ENCODE measurements at regions not wholly inside any gene's neighbourhood (a gene's known extent, or its start where the extent isn't known, plus 50 kb on each side); places are given as distances from the start of the nearest gene placed in this dataset.
"Not testable (repeated sequence)": the region's sequence is repeated elsewhere in the genome, so short reads cannot be mapped to it uniquely, and the experiment has no call there.

DNA sequence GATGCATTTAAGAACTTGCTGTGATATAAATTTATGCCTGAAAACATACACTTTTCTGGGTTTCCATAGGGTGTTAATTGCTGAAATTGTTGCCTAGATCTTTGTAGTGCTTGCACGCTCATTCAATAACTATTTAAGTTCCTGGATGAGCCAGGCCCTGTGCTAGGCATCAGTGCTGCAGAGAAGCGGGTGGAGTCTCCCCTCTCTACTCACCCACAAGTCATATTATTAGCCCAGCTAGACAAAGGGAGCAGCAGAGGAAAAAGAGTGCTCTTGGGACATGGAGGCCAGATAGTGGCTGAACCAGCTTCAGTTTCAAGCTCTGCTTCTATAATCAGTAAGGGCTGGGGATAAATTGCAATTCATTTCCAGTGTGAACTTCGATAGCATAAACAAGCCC, 329.1 kb downstream of the TFAP2B start:
- H3K9me3 ChIP-seq (ENCODE audit: low read depth, low read length, poor library complexity, severe bottlenecking), result no peaks in the 10 kb centered on the region
- H3K36me3 ChIP-seq (ENCODE audit: insufficient read depth, low read length, poor library complexity, severe bottlenecking), result no peaks in the 10 kb centered on the region
- ChIA-PET POLR2A (ENCODE audit: low non-redundant PET) (no interaction called here), CTCF (no interaction called here)
- H3K27ac ChIP-seq (ENCODE audit: low read depth, low read length, poor library complexity, severe bottlenecking), result no peak overlapping the region
- no peak for DNase-seq (ENCODE audit: low spot score)
- TF ChIP-seq, protein P1, sequence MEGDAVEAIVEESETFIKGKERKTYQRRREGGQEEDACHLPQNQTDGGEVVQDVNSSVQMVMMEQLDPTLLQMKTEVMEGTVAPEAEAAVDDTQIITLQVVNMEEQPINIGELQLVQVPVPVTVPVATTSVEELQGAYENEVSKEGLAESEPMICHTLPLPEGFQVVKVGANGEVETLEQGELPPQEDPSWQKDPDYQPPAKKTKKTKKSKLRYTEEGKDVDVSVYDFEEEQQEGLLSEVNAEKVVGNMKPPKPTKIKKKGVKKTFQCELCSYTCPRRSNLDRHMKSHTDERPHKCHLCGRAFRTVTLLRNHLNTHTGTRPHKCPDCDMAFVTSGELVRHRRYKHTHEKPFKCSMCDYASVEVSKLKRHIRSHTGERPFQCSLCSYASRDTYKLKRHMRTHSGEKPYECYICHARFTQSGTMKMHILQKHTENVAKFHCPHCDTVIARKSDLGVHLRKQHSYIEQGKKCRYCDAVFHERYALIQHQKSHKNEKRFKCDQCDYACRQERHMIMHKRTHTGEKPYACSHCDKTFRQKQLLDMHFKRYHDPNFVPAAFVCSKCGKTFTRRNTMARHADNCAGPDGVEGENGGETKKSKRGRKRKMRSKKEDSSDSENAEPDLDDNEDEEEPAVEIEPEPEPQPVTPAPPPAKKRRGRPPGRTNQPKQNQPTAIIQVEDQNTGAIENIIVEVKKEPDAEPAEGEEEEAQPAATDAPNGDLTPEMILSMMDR (conservative IDR thresholded peaks at IDR 0.05; ENCODE audit: low read depth, low read length), result no peak
- no peak for TF ChIP-seq EZH2 (IDR thresholded peaks at IDR 0.05; ENCODE audit: borderline replicate concordance, low read depth, low read length, poor library complexity, severe bottlenecking)
- H3K27me3 ChIP-seq (replicated peaks; ENCODE audit: insufficient read depth, low read depth, low read length, poor library complexity), result no peaks in the 10 kb centered on the region
- H3K4me1 ChIP-seq (ENCODE audit: insufficient read depth, low read length, poor library complexity, severe bottlenecking), result no peaks in the 10 kb centered on the region
- H3K4me3 ChIP-seq (ENCODE audit: low read depth, low read length, poor library complexity, severe bottlenecking), result no peak overlapping the region
- intact Hi-C loops (cut with micrococcal nuclease; ENCODE audit: unreplicated experiment), result no loop called here
- BruUV-seq (replicated peaks), result no TSS peak

DNA sequence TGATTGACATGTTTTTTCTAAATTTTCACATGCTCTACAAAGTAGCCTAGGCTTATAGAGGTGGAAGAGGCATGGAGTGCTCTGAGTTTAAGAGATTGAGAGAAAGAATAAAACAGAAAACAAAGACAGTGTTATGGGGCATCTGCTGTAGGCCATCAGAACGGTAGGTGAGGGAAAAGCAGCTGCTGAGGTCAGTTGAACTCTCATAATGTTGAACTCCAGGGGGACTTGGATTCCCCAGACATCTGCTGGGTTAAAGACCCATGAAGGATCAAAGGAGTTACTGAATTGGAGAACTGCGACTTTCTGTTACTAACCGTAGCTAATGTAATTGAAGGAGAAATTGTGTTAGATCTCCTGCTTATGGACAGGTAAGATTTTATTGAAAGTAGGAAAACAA, 333.9 kb downstream of the TFAP2B start:
- no peaks in the 10 kb centered on the region for H3K4me1 ChIP-seq (ENCODE audit: insufficient read depth, low read length, poor library complexity, severe bottlenecking)
- H3K4me3 ChIP-seq (ENCODE audit: low read depth, low read length, poor library complexity, severe bottlenecking), result no peak overlapping the region
- H3K27ac ChIP-seq (ENCODE audit: low read depth, low read length, poor library complexity, severe bottlenecking), result no peak overlapping the region
- no peaks in the 10 kb centered on the region for H3K27me3 ChIP-seq (replicated peaks; ENCODE audit: insufficient read depth, low read depth, low read length, poor library complexity)
- TF ChIP-seq, protein P1 (conservative IDR thresholded peaks at IDR 0.05; ENCODE audit: low read depth, low read length), result no peak
- no peak for TF ChIP-seq EZH2 (IDR thresholded peaks at IDR 0.05; ENCODE audit: borderline replicate concordance, low read depth, low read length, poor library complexity, severe bottlenecking)
- no peaks in the 10 kb centered on the region for H3K9me3 ChIP-seq (ENCODE audit: low read depth, low read length, poor library complexity, severe bottlenecking)
- no peaks in the 10 kb centered on the region for H3K36me3 ChIP-seq (ENCODE audit: insufficient read depth, low read length, poor library complexity, severe bottlenecking)
- BruUV-seq (replicated peaks), result no TSS peak
- ChIA-PET CTCF (no interaction called here), POLR2A (ENCODE audit: low non-redundant PET) (no interaction called here)
- intact Hi-C loops (cut with micrococcal nuclease; ENCODE audit: unreplicated experiment), result no loop called here
- no peak for DNase-seq (ENCODE audit: low spot score)

DNA sequence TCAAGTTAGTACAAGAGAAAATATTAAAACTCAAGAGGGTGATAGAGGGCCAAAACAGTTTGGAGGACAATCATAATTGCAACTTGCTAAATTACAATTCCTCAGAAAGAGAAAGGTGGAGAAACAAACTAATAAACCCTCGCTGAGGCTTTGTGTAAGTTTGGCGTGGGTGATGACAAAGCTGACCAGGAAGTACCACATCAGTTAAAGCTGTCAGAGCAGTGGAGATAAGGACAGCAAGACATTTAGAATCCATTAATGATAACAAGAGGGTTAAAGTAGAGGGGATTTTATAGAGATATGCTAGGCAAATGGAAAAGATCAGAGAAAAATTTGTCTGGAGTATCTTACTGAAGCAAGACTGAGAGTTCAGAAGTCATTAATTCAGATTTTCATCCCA, 334.4 kb downstream of the TFAP2B start:
- Histone ChIP-seq H3K9me3 (ENCODE audit: low read depth, low read length, poor library complexity, severe bottlenecking) (no peaks in the 10 kb centered on the region), H3K27me3 (replicated peaks; ENCODE audit: insufficient read depth, low read depth, low read length, poor library complexity) (no peaks in the 10 kb centered on the region), H3K4me3 (ENCODE audit: low read depth, low read length, poor library complexity, severe bottlenecking) (no peak overlapping the region), H3K4me1 (ENCODE audit: insufficient read depth, low read length, poor library complexity, severe bottlenecking) (no peaks in the 10 kb centered on the region), H3K27ac (ENCODE audit: low read depth, low read length, poor library complexity, severe bottlenecking) (no peak overlapping the region), H3K36me3 (ENCODE audit: insufficient read depth, low read length, poor library complexity, severe bottlenecking) (no peaks in the 10 kb centered on the region)
- POLR2A ChIA-PET (ENCODE audit: low non-redundant PET), result interaction anchor here (0.7 kb wide), 1 partner anchor 1592 kb away, joined by 4 read pairs; no protein-coding TSS in a partner anchor
- CTCF ChIA-PET, result no interaction called here
- intact Hi-C loops (cut with micrococcal nuclease; ENCODE audit: unreplicated experiment), result no loop called here
- no TSS peak for BruUV-seq (replicated peaks)
- TF ChIP-seq, protein P1 (conservative IDR thresholded peaks at IDR 0.05; ENCODE audit: low read depth, low read length), result no peak
- TF ChIP-seq EZH2 (IDR thresholded peaks at IDR 0.05; ENCODE audit: borderline replicate concordance, low read depth, low read length, poor library complexity, severe bottlenecking), result no peak
- DNase-seq (ENCODE audit: low spot score), result no peak

DNA sequence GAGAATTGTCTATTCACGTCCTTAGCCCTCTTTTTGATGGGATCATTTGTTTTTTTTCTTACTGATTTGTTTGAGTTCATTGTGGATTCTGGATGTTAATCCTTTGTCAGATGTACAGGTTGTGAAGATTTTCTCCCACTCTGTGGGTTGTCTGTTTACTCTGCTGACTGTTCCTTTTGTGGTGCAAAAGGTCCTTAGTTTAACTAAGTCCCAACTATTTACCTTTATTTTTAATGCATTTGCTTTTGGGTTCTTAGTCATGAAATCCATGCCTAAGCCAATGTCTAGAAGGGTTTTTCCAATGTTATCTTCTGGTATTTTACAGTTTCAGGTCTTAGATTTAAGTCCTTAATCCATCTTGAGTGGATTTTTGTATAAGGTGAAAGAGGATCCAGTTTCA, 336.3 kb downstream of the TFAP2B start:
- H3K4me3 ChIP-seq (ENCODE audit: low read depth, low read length, poor library complexity, severe bottlenecking); H3K36me3 ChIP-seq (ENCODE audit: insufficient read depth, low read length, poor library complexity, severe bottlenecking); intact Hi-C loops (cut with micrococcal nuclease; ENCODE audit: unreplicated experiment); H3K4me1 ChIP-seq (ENCODE audit: insufficient read depth, low read length, poor library complexity, severe bottlenecking); H3K27me3 ChIP-seq (replicated peaks; ENCODE audit: insufficient read depth, low read depth, low read length, poor library complexity); H3K27ac ChIP-seq (ENCODE audit: low read depth, low read length, poor library complexity, severe bottlenecking); DNase-seq (ENCODE audit: low spot score); POLR2A ChIA-PET (ENCODE audit: low non-redundant PET); H3K9me3 ChIP-seq (ENCODE audit: low read depth, low read length, poor library complexity, severe bottlenecking); BruUV-seq (replicated peaks); CTCF ChIA-PET: not testable (repeated sequence)

DNA sequence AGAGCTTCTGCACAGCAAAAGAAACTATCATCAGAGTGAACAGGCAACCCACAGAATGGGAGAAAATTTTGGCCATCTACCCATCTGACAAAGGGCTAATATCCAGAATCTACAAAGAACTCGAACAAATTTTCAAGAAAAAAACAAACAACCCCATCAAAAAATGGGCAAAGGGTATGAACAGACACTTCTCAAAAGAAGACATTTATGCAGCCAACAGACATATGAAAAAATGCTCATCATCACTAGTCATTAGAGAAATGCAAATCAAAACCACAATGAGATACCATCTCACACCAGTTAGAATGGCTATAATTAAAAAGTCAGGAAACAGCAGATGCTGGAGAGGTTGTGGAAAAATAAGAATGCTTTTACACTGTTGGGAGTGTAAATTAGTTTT, 340.6 kb downstream of the TFAP2B start:
- DNase-seq (ENCODE audit: low spot score); BruUV-seq (replicated peaks); intact Hi-C loops (cut with micrococcal nuclease; ENCODE audit: unreplicated experiment); H3K36me3 ChIP-seq (ENCODE audit: insufficient read depth, low read length, poor library complexity, severe bottlenecking); H3K4me3 ChIP-seq (ENCODE audit: low read depth, low read length, poor library complexity, severe bottlenecking); H3K27me3 ChIP-seq (replicated peaks; ENCODE audit: insufficient read depth, low read depth, low read length, poor library complexity); CTCF ChIA-PET; H3K9me3 ChIP-seq (ENCODE audit: low read depth, low read length, poor library complexity, severe bottlenecking); POLR2A ChIA-PET (ENCODE audit: low non-redundant PET); H3K27ac ChIP-seq (ENCODE audit: low read depth, low read length, poor library complexity, severe bottlenecking); H3K4me1 ChIP-seq (ENCODE audit: insufficient read depth, low read length, poor library complexity, severe bottlenecking): not testable (repeated sequence)

All from A673 (cell line).